ENCODE measurements at regions not wholly inside any gene's neighbourhood (a gene's known extent, or its start where the extent isn't known, plus 50 kb on each side); places are given as distances from the start of the nearest gene placed in this dataset.
"Not testable (repeated sequence)": the region's sequence is repeated elsewhere in the genome, so short reads cannot be mapped to it uniquely, and the experiment has no call there.

DNA sequence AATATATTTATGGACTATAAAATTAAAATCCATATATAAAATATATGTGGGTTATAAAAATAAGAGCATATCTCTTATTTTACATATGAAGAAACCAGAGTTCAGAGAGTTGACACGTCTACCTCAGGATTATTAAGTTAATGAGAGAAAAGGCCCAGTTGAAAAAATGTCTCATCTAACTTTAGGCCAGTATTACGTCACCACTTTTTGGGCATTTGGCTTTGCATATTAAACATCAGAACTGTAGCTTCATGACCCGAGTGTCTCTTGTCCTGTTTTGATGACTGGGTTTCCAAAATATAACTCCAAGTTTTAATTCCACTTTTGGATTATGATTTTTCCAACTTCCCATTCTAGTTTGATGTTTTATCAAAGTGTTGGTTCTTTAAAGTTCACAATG is 1026.1 kb downstream of the SLC6A15 start:
- DNase-seq = no peak

GRCh38 chr12:83870921-83871599 is 1041.5 kb downstream of the SLC6A15 start:
- not testable (repeated sequence) for DNase-seq

DNA sequence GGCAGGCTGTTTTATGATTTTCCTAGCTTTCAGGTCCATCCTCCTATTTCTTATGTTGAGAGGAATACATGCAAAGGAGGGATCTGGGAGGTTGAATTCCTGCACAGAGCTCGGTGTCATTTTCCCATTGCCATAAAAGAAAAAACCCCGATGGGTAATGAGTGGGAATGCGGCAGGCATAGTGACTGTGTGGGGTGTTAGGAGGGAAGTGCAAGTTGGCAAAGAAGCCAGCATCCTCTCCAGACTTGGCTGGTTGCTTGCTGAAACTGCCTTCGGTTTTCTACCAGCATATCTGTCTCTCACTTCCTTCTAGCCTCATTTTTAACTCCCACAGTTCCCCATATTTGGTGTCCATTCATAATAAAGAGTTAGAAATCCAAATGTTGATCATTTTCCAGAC is 1046.1 kb downstream of the SLC6A15 start:
- no peak for DNase-seq

DNA sequence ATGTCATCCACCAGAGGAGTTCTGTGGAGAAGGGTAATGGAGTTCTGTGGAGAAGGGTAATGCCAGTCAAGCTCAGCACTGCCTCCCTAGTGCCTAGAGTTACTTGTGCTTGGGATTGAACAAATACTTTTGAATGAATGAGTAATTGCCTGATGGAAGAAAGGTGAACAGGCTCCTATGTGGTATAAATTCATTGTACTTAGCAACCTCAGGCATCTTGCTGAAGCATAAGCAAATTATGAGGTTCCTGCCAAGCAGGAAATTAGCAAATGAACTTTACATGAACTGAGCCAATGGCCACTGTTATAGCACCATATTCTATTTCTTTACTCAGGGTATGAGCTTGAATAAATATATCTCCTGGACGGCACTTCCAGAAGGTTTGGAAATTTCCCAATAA is 1047.2 kb downstream of the SLC6A15 start:
- DNase-seq = no peak

DNA sequence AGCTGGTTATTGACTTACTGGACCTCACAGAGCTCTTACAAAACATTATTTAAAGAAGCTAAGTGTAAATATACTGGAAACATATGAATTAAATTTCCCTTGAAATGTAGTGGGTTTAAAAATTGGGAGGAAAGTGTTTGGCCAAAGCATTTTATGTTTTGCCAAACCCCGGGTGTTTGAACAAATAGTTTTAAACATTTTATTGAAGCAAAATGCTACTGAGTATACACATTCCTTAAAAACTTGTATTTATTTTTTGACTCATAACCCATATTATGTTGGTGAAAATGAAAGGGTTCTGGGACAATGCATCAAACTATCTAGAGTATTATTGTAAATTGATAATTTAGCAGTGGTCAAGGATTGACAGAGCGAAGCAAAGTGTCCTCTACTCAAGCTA is 1048.5 kb downstream of the SLC6A15 start:
- DNase-seq = no peak

- DNase-seq = no peak
These were observed 1053.6 kb downstream of the SLC6A15 start for GRCh38 chr12:83859021-83859420.

DNA sequence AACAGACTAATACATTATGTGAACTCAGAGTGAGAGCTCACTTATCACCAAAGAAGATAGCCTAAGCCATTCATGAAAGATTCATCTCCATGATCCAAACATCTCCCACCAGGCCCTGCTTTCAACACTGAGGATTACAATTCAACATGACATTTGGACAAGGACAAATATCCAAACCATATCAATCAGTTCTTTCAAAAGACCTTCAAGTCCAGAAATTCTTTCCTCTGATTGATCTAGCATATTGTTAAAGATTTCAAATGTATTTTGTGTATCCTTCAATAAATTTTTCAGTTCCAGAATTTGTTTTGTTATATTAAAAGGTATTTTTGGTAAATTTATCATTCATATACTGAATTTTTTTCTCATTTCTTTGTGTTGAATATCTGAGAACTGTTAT is 1055.8 kb downstream of the SLC6A15 start:
- no peak for DNase-seq

- DNase-seq = no peak
These were observed 1062.1 kb downstream of the SLC6A15 start for GRCh38 chr12:83850531-83850930.

GRCh38 chr12:83848702-83849101 is 1063.9 kb downstream of the SLC6A15 start:
- DNase-seq = no peak

DNA sequence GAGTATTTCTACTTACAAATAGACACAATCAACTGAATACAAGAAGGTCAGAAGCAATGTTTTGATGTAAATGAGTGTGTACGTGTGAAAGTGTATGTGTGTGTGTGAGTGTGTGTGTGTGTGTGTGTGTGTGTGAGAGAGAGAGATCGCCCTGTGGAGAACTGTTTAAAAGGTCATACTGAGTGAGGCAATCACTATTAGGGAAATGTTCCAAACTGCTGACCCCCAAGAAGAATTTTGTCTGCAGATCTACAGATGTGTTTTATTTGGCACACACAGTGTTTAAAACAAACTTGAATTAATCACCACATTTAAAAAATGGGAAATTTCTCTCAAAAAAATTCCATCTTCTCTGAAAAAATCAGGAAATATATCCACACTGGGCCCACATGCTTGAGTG is 1069.1 kb downstream of the SLC6A15 start:
- no peak for DNase-seq

GRCh38 chr12:83841620-83842019 is 1071.0 kb downstream of the SLC6A15 start:
- DNase-seq = no peak

DNA sequence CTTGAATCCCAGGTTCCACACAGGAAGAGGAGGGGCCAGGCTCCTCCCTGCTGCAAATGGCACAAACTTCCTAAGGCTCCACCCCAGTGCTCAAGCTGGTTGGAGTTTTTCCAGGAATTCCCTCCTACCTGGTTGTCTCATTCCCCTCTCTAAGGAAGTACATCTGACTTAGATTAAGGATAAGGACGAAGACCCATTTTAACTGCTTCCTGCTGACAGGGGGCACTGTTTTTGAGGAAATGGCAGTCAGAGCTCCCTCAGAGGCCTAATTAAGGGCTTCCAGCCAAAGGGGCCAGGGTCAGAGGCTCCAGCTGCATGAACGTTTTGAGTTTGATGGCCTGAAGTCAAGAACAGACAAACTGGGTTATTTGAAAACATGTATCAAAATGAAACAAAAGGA is 1084.7 kb downstream of the SLC6A15 start:
- DNase-seq = no peak

GRCh38 chr12:83827193-83827592 is 1085.4 kb downstream of the SLC6A15 start:
- no peak for DNase-seq

DNA sequence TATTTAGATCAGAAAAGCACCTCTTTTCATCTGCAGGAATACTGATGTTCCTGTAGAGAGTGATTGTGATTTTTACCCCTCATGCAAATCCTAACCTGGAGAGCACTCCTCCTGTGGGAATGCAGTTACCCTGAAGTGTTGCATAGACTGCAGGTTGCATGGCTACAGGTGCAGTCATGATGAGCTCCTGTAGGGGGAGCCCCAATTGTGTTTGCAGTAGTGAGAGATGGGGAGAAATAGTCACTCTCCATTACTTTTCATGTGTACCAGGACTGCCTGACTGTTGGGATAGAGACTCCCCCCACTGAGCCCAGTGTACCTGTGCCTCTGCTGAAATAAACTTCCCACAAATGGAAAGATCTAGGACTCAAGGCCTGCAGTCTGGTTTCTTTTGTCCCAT is 1086.5 kb downstream of the SLC6A15 start:
- DNase-seq = no peak

GRCh38 chr12:83823386-83824045 is 1089.1 kb downstream of the SLC6A15 start:
- DNase-seq = peak; percentile 9

GRCh38 chr12:83821967-83822366 is 1090.6 kb downstream of the SLC6A15 start:
- DNase-seq = no peak

GRCh38 chr12:83818881-83819280 is 1093.7 kb downstream of the SLC6A15 start:
- no peak for DNase-seq

DNA sequence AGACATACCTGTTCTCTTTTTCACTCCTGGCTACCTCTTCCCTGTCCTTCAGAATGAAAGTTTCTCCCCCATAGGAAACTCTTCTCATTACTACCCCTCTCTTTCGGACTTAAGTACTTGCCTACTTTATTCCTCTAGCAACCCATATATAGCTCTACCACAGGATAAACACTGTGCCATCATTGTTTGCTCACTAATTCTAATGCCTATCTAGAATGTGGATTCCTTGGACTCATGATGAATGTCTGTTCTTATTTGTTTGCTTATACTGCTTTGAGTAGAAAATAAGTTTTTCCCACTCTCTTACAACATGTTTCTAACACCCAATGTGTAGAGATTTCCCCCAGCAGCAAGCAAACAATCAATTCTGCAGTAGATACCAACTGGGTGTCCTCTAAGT is 1094.9 kb downstream of the SLC6A15 start:
- no peak for DNase-seq

GRCh38 chr12:83808591-83808990 is 1104.0 kb downstream of the SLC6A15 start:
- DNase-seq = no peak

- DNase-seq = no peak
These were observed 1104.7 kb downstream of the SLC6A15 start for GRCh38 chr12:83807871-83808270.

GRCh38 chr12:83805873-83806272 is 1106.7 kb downstream of the SLC6A15 start:
- DNase-seq = no peak

GRCh38 chr12:83805156-83805772 is 1107.3 kb downstream of the SLC6A15 start:
- no peak for DNase-seq

- DNase-seq = no peak
These were observed 1110.6 kb downstream of the SLC6A15 start for GRCh38 chr12:83801972-83802371.

DNA sequence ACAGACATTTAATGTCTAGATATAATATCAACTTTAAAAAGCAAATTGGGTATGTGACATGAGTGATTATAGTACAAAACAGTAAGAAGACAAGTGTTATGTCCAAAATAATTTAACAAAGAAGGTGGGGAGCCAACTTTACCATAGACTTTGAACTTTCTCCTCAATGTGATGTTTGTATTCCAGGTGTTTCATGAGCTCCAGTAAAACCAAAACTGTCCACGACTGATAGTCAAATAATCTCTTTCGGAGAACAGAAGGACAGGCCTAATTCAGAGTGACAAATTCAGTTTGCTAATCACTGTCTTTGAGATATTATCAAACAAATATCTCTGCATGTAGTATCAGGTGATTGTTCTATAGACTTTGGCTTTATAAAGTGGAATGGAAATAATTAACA is 1112.6 kb downstream of the SLC6A15 start:
- DNase-seq = no peak

All from NCI-H1105 (cell line).